Activated B cell treated with CpG ODN at 0.5 μM for 24 hours (primary cell): ENCODE measurements at regions not wholly inside any gene's neighbourhood (a gene's known extent, or its start where the extent isn't known, plus 50 kb on each side); places are given as distances from the start of the nearest gene placed in this dataset.

Experiments used
- ATAC-seq: fragments of 200-7000 bp; cut with Tn5 transposase; one replicate; pipeline ENCODE4 v1.10.0; 2021; ENCODE audit warnings: low read depth, mild to moderate bottlenecking, moderate library complexity
- CTCF ChIA-PET: fragments of 350-600 bp; sonication (Branson Sonifier 250); formaldehyde crosslinking; loops from one replicate; lab custom pipeline; 2021; ENCODE audit warnings: antibody characterized with exemption; lab: Charles Lee
- POLR2A ChIA-PET: fragments of 350-600 bp; sonication (Branson Sonifier 250); formaldehyde crosslinking; loops from one replicate; lab custom pipeline; 2021; ENCODE audit warnings: antibody characterized with exemption; lab: Charles Lee
- DNase-seq: peaks from one replicate; pipeline ENCODE4 v3.0.0; 2022
- H3K27ac Mint-ChIP-seq: one replicate; pipeline ENCODE4 v1.8.0; 2020; ENCODE audit warnings: mixed read lengths
- H3K27me3 Mint-ChIP-seq: one replicate; pipeline ENCODE4 v1.8.0; 2021; ENCODE audit warnings: mixed read lengths
- H3K36me3 Mint-ChIP-seq: one replicate; pipeline ENCODE4 v1.8.0; 2021; ENCODE audit warnings: low read depth, mixed read lengths
- H3K4me1 Mint-ChIP-seq: one replicate; pipeline ENCODE4 v1.8.0; 2021; ENCODE audit warnings: mixed read lengths
- H3K4me3 Mint-ChIP-seq: one replicate; pipeline ENCODE4 v1.8.0; 2020; ENCODE audit warnings: mild to moderate bottlenecking, mixed read lengths
- H3K9me3 Mint-ChIP-seq: one replicate; pipeline ENCODE4 v1.8.0; 2020; ENCODE audit warnings: mixed read lengths
- CTCF ChIP-seq: fragments of 200-600 bp; IDR thresholded peaks from one replicate; pipeline ENCODE4 v1.8.0; 2022; ENCODE audit warnings: antibody characterized with exemption, mild to moderate bottlenecking
- intact Hi-C: fragments of 100-400 bp; cut with micrococcal nuclease; formaldehyde crosslinking; loops from one replicate; pipeline ENCODE4 v1.15.1; 2024

DNA sequence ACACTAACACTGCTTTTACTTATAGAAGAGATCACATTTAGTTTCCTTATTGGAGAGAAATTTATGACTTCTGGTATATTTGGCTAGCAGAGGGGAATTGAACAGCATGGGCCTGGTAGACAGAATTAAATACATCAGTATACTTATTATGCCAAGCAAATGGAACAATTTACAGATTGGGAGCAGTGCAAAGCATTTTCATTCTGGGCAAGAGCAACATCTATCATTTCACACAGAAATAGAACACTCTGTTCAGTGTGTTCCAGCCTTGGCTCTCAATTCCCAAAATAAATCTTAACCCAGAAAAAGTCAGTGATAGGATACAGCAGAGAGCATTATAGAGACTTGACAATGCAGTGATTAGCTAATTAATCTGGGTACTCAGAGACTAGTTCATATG is 604.0 kb upstream of the SLITRK6 start:
- no peaks in the 10 kb centered on the region for H3K36me3 Mint-ChIP-seq

GRCh38 chr13:86409466-86410241 is 610.4 kb upstream of the SLITRK6 start:
- H3K4me1 Mint-ChIP-seq: no peaks in the 10 kb centered on the region
- H3K4me3 Mint-ChIP-seq: no peak overlapping the region
- ATAC-seq (no peak), DNase-seq (no peak)
- no peaks in the 10 kb centered on the region for H3K27me3 Mint-ChIP-seq
- H3K36me3 Mint-ChIP-seq: no peaks in the 10 kb centered on the region
- ChIA-PET CTCF (no interaction called here), POLR2A (no interaction called here)
- peaks cover 9% of the 10 kb centered on the region for H3K9me3 Mint-ChIP-seq
- intact Hi-C loops: no loop called here
- no peak for TF ChIP-seq CTCF
- H3K27ac Mint-ChIP-seq: no peak overlapping the region

More for the DNA sequence above, 604.0 kb upstream of the SLITRK6 start:
- Mint-ChIP-seq H3K4me3 (no peak overlapping the region), H3K27me3 (no peaks in the 10 kb centered on the region), H3K27ac (no peak overlapping the region), H3K9me3 (peaks cover 10% of the 10 kb centered on the region), H3K4me1 (no peaks in the 10 kb centered on the region)
- intact Hi-C loops: no loop called here
- ChIA-PET CTCF (no interaction called here), POLR2A (no interaction called here)
- DNase-seq (no peak), ATAC-seq (no peak)
- no peak for TF ChIP-seq CTCF

GRCh38 chr13:86425170-86425815 is 626.1 kb upstream of the SLITRK6 start:
- no peak for ATAC-seq
- no peaks in the 10 kb centered on the region for H3K4me1 Mint-ChIP-seq
- no peaks in the 10 kb centered on the region for H3K27me3 Mint-ChIP-seq
- no peak for TF ChIP-seq CTCF
- H3K9me3 Mint-ChIP-seq: peaks cover 12% of the 10 kb centered on the region
- H3K36me3 Mint-ChIP-seq: no peaks in the 10 kb centered on the region
- no peak overlapping the region for H3K4me3 Mint-ChIP-seq
- ChIA-PET POLR2A (no interaction called here), CTCF (no interaction called here)
- intact Hi-C loops: no loop called here
- DNase-seq: no peak
- H3K27ac Mint-ChIP-seq: no peak overlapping the region

GRCh38 chr13:86426437-86426836 is 627.2 kb upstream of the SLITRK6 start:
- intact Hi-C loops: no loop called here
- H3K27me3 Mint-ChIP-seq: no peaks in the 10 kb centered on the region
- POLR2A ChIA-PET: no interaction called here
- H3K4me3 Mint-ChIP-seq: no peak overlapping the region
- H3K36me3 Mint-ChIP-seq: no peaks in the 10 kb centered on the region
- peaks cover 12% of the 10 kb centered on the region for H3K9me3 Mint-ChIP-seq
- ATAC-seq (no peak), DNase-seq (no peak)
- H3K4me1 Mint-ChIP-seq: no peaks in the 10 kb centered on the region
- TF ChIP-seq CTCF: no peak
- H3K27ac Mint-ChIP-seq: no peak overlapping the region
- CTCF ChIA-PET: no interaction called here

GRCh38 chr13:86429756-86430155 is 630.5 kb upstream of the SLITRK6 start:
- H3K27me3 Mint-ChIP-seq: no peaks in the 10 kb centered on the region
- no peaks in the 10 kb centered on the region for H3K4me1 Mint-ChIP-seq
- no peak for TF ChIP-seq CTCF
- ChIA-PET CTCF (no interaction called here), POLR2A (no interaction called here)
- intact Hi-C loops: no loop called here
- H3K4me3 Mint-ChIP-seq: no peak overlapping the region
- peaks cover 14% of the 10 kb centered on the region for H3K9me3 Mint-ChIP-seq
- no peak for ATAC-seq
- H3K36me3 Mint-ChIP-seq: no peaks in the 10 kb centered on the region
- DNase-seq: no peak
- no peak overlapping the region for H3K27ac Mint-ChIP-seq
